ENCODE measurements at regions not wholly inside any gene's neighbourhood (a gene's known extent, or its start where the extent isn't known, plus 50 kb on each side); places are given as distances from the start of the nearest gene placed in this dataset.

- no peak for DNase-seq
Measured at GRCh38 chr11:56932572-56933220, 56.0 kb upstream of the OR5AK2 start.

GRCh38 chr11:56923116-56923515 lies 65.6 kb upstream of the OR5AK2 start:
- no peak for DNase-seq

GRCh38 chr11:56922421-56922820 lies 66.3 kb upstream of the OR5AK2 start:
- DNase-seq = no peak

- DNase-seq = no peak
Measured at GRCh38 chr11:56917708-56918400, 70.9 kb upstream of the OR5AK2 start.

GRCh38 chr11:56916587-56916986 lies 72.1 kb upstream of the OR5AK2 start:
- DNase-seq = no peak

- DNase-seq = no peak
Measured at GRCh38 chr11:56916162-56916561, 72.6 kb upstream of the OR5AK2 start.

- no peak for DNase-seq
Measured at GRCh38 chr11:56911312-56911711, 77.4 kb upstream of the OR5AK2 start.

GRCh38 chr11:56910785-56911184 lies 77.9 kb upstream of the OR5AK2 start:
- DNase-seq = no peak

GRCh38 chr11:56910046-56910773 lies 78.5 kb upstream of the OR5AK2 start:
- no peak for DNase-seq

GRCh38 chr11:56909563-56909962 lies 79.2 kb upstream of the OR5AK2 start:
- DNase-seq = no peak

- no peak for DNase-seq
Measured at GRCh38 chr11:56909080-56909479, 79.6 kb upstream of the OR5AK2 start.

GRCh38 chr11:56906683-56907148 lies 82.0 kb upstream of the OR5AK2 start:
- DNase-seq = no peak

- DNase-seq = no peak
Measured at GRCh38 chr11:56905936-56906335, 82.8 kb upstream of the OR5AK2 start.

- no peak for DNase-seq
Measured at GRCh38 chr11:56905442-56905841, 83.3 kb upstream of the OR5AK2 start.

- DNase-seq = no peak
Measured at GRCh38 chr11:56898856-56899255, 89.9 kb upstream of the OR5AK2 start.

- no peak for DNase-seq
Measured at GRCh38 chr11:56890584-56891305, 98.0 kb upstream of the OR5AK2 start.

- DNase-seq = no peak
Measured at GRCh38 chr11:56889986-56890385, 98.7 kb upstream of the OR5AK2 start.

- no peak for DNase-seq
Measured at GRCh38 chr11:56887940-56888339, 100.8 kb upstream of the OR5AK2 start.

GRCh38 chr11:56886455-56886854 lies 102.3 kb upstream of the OR5AK2 start:
- DNase-seq = no peak

- DNase-seq = no peak
Measured at GRCh38 chr11:56885854-56886253, 102.9 kb upstream of the OR5AK2 start.

- peak; percentile 7 for DNase-seq
Measured at GRCh38 chr11:56885177-56885576, 103.5 kb upstream of the OR5AK2 start.

- no peak for DNase-seq
Measured at GRCh38 chr11:56883371-56883987, 105.2 kb upstream of the OR5AK2 start.

Data from retina (tissue), 1 donor.